Activated CD4-positive, CD25-positive, alpha-beta regulatory T cell treated with anti-CD3 and anti-CD28 coated beads, Interleukin-2, amount 50 U/mL, for 24 hours (primary cell): ENCODE measurements at regions not wholly inside any gene's neighbourhood (a gene's known extent, or its start where the extent isn't known, plus 50 kb on each side); places are given as distances from the start of the nearest gene placed in this dataset.

Experiments
- ATAC-seq, 2 donors: fragments of 150-1000 bp; cut with Tn5 transposase; one replicate each; pipeline ENCODE4 v1.10.0; 2021; ENCODE audit warnings: mild to moderate bottlenecking in 1 of 2, moderate library complexity in 1 of 2

DNA sequence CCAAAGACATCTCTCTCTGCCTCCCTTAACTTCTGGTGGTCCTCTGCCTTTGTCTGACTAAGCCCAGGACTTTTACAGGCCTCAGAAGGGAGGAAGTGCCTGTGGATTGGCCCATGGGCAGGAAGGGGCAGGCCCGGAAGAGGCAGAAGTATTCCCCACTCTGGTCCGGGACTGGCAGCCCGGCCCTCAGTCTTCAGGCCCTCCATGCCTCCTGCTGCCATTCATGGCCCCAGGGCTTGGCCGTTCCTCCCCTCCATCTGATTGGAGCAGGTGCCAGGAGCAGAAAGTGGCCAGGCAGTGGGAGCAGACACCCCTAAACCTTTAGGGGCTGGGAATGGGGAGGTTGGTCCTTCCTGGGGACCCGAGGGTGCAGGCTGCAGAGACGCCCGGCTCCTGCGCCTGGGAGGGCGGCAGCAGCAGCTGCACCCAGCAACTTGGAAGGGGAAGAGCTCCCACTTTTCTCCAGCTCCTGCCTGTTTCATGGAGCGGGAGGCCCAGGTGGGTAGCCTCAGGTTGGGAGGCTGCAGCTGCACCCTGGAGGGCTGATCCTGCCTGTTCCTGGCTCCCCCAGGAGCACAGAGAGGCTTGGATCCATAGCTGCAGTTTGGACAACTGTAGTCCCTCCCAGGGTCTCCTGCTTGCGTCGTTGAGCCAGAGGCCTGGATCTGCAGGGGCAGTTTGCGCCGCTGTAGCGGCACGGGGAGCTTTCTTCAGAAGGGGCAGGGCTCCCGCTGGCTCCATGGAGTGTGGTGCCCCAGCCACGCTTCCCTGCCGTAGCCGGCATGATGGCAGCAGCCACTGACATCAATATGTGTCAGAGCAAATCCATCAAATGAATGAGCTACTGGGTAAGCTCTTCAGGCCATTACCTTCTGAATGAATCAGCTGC lies 661.5 kb upstream of the NUDT12 start:
- ATAC-seq = no peak

DNA sequence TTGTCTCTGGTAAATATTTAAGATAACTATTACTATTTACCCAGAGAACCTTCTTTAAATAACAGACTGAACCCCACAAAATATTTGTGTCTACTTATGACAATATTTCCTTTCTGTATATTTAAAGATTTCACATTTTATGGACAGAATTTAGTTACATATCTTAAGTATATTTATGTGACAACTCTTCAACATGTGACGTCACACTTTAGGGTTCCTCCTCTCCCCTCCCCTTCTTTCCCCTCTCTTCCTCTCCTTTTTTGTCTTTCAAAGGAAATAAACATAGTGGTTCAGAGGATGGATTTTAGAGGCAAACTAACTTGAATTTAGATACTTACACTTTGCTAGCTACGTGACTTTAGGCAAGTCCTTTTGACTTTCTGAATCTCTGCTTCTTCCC lies 655.6 kb upstream of the NUDT12 start:
- no peak for ATAC-seq

DNA sequence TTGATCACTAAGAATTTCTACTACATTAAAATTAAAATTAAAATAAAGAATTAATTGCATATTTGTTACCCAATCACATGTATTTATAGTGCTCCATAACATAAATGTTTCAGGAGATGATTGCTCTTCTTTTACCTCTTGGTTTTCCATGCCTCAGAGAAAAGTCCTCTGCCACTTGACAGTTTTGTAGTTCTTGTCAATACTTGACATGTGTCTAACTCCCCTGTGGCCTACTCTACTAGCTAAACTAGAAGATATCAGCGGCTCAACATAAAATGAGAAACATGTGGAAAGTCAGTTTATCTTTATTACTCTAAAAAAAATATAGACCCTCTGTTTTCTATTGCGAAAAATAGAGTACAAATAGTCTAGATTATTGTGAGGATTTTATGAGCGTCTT lies 650.6 kb upstream of the NUDT12 start:
- no peak for ATAC-seq

GRCh38 chr5:104199771-104200170 lies 637.2 kb upstream of the NUDT12 start:
- no peak for ATAC-seq

- no peak for ATAC-seq
These were observed 635.6 kb upstream of the NUDT12 start for GRCh38 chr5:104198156-104198555.

- ATAC-seq = no peak
These were observed 627.3 kb upstream of the NUDT12 start for GRCh38 chr5:104189909-104190308.

GRCh38 chr5:104189031-104189430 lies 626.4 kb upstream of the NUDT12 start:
- no peak for ATAC-seq

GRCh38 chr5:104187656-104188055 lies 625.1 kb upstream of the NUDT12 start:
- ATAC-seq = no peak

- no peak for ATAC-seq
These were observed 623.9 kb upstream of the NUDT12 start for GRCh38 chr5:104186510-104186909.

DNA sequence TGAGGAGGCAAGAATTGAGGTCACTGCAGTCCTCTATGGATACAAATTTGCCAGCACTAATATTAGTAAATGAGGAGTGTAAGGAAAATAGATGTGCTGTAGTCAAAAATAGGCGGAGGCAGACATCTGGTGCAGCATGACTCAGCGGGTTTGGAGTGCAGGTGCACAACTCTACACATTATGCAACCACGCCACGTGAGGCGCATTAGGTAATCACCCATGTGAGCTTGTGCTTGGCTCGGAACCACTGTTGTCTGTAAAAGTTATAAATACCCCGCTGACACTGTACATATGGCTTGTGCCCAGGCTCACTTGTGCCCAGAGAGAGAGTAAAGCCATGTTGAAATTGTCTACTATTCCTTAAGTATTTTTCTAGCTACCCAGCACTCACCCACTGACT lies 623.5 kb upstream of the NUDT12 start:
- no peak for ATAC-seq

DNA sequence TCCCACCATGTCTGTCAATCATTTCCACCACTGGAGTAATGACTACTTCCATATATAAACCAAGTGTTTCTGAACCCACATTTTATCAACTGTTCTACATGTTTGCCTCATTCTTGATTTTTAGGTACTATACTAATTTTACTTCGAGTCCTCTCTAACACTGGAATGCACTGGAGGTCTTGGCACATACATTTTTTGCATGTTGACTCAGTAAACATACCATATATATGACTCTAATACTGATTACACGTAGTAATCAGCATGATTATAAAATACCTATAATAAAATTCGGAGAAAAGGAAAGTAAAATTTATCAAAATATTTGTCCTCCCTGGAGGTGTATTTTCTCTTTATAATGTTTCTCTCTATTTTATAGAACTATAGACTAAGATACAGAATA lies 621.7 kb upstream of the NUDT12 start:
- no peak for ATAC-seq

DNA sequence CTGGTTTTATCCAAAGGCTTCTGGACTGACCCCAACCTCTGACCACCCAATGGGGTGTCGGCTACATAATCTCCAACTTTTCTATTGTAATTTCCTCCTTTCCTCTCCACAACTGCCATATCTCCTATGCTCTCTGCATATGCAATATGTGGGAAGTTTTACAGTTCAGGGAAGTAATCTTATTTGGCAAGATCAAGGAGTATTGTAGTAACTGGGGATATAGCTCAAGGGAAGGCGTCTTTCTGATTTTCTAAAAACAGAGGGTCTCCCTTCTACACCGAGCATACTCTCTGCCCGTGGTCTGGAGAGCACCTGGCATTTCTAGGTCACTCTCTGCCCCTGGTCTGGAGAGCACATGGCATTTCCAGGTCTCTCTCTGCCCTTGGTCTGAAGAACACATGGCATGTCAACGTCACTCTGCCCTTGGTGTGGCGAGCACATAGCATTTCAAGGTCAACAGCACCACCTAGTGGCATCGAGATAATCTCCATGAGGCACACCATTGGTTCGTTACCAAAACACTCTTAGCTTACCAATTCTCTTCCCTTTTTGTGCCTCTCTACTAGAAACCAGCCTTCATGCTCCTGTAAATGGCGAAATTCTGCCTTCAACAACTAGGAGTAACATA lies 616.4 kb upstream of the NUDT12 start:
- ATAC-seq = no peak

GRCh38 chr5:104178066-104178465 lies 615.5 kb upstream of the NUDT12 start:
- no peak for ATAC-seq

DNA sequence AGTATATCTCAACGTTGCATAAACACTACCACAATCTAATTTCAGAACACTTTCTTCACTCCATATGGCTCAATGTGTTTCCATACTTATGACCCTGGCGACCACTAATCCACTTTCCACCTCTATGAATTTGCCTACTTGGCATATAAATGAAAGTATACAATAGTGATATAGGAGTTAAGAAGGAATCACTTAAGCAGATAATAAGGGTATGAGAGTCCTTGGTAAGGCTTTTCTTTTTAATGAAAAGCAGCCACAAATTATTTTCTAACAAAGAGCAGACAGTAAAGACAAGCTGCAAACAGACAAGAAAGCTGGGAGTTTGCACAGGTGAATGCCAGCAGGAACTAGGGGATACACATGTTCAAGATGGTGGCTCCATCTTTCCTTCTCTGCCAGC lies 615.1 kb upstream of the NUDT12 start:
- ATAC-seq = no peak

DNA sequence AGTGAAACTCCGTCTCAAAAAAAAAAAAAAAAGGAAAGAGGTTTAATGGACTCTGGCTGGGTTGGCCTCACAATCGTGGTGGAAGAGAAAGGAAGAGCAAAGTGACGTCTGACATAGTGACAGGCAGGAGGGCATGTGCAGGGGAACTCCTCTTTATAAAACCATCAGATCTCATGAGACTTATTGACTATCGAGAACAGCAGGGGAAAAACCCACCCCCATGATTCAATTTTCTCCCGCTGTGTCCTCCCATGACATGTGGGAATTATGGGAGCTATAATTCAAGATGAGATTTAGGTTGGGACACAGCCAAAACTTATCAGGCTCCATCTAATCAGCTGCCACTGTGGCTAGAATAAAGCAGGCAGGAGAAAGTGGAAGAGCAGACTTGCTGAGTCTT lies 610.4 kb upstream of the NUDT12 start:
- no peak for ATAC-seq

DNA sequence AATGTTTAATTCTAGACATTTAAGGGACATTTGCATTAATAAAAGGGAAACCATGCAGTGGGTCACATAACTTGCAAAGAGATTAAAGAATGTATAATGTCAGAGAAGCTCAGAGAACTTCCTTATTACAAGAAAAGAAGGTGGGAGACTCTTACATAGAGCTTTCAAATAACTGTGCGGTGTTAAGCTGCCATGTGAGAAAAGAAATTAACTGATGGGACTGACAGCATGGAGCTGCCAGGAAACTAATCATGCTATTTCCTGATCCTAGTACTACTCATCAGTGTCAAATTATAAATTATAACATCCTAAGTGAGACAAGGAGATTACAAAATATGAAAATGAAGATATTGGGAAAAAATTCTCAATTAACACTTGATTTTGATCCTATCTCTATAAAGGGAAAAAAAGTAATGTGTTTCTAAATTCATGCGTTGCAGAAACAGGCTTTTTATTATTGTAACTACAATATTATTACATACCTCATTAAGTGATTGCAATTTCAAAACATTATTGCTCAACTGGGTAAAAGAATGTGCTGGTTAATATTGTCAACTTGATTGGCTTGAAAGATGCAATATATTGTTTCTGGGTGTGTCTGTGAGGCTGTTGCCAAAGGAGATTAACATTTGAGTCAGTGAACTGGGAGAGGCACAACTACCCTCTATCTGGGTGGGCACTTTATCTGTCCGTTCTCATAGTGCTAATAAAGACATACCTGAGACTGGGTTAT lies 609.5 kb upstream of the NUDT12 start:
- no peak for ATAC-seq

DNA sequence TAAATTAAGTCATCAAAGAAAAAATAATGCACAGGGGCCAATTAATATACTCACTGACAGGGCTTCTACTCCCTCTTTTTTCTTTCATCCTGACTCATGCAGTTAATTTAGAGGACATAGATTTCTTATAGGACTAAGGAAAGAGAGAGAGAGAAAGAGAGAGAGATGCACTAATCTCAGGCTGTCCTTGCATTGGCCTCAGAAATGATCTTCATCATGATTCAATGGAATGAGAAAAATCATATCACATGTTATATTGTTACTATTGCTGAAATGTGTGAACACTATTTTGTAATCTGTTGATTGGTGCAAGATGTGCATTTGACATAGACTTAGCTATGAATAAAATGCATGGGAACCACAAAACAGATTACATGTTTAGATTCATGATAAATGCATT lies 608.3 kb upstream of the NUDT12 start:
- no peak for ATAC-seq

DNA sequence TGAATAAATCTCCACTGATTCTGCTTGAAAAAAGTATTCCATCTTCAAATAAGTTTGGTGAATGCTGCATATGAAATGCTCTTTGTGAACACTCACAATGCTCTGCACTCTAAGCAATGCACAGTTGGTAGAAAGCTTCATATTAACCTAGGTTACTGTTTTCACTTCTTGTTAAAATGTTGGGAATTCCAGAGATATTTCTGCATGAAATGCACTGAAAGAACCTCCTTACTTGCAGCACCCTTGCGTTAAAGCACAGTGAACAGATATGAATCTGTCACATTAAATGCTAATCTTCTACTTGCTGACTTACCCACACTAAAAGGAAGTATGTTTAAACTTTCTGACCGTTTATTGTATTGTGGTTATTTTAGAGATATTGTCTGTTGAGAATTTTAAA lies 584.1 kb upstream of the NUDT12 start:
- no peak for ATAC-seq

GRCh38 chr5:104139840-104140239 lies 577.3 kb upstream of the NUDT12 start:
- ATAC-seq = no peak

DNA sequence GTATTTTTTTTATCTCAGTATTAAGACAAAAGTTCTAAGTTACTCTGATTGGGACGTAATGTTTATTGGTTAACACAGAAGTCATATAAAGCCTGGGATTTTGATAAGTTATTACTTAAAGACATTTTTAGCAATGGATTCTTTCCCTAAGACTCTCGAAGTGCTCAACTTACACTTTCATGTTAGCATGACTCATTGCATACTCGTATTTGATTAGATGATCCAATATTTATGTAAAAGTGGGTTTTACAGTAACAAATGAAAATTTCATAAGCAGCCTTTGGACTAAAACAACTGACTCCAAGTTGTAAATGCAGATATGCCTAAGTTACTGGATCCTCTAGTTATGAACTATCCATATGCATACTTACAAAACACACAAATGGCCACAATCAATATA lies 567.7 kb upstream of the NUDT12 start:
- ATAC-seq = no peak

- no peak for ATAC-seq
These were observed 565.8 kb upstream of the NUDT12 start for GRCh38 chr5:104128348-104128747.

DNA sequence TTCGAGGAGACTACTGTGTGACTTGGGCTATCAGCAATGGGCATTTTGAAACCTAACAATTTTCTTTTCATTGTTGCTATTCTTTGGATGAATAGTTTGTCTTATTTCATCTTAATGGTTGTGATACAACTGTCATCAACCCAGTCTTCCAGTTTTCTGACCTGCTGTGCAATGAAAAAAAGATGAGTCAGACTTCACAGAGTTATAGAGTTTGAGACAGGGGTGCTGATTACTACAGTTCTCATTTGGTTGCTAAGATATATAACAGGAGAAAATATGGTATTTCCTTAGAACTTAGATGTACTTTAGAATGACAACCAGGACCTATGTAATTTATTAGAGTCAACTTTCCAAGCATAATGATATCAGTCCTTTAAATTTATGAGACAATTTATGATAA lies 564.4 kb upstream of the NUDT12 start:
- no peak for ATAC-seq

- no peak for ATAC-seq
These were observed 556.9 kb upstream of the NUDT12 start for GRCh38 chr5:104119529-104119928.

DNA sequence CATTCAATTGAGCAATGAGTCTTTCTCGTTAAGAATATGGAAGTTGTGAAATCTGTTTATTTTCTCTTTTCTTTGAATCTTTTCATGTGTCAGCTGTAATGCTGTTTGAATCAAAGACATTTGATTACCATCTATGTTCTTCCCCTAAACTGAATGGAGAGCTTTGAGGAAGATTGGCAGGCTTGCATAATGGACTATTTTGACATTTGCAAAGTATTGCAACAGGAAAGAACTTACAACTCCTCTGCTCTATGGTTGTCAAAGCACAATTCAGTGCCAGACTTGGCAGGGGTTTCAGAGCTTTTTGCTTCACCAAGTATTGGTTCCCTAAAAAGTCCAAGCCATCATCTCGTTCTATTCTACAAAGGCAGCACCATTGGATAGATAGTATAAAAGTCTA lies 549.0 kb upstream of the NUDT12 start:
- no peak for ATAC-seq
